Prostate gland (tissue), 2 donors: ENCODE measurements at regions not wholly inside any gene's neighbourhood (a gene's known extent, or its start where the extent isn't known, plus 50 kb on each side); places are given as distances from the start of the nearest gene placed in this dataset.

Experiments used
- DNase-seq: peaks from one replicate; pipeline ENCODE4 v3.0.0-alpha.2; 2019; ENCODE audit warnings: low spot score
- H3K27ac ChIP-seq, 2 donors: fragments of 200-600 bp; sonication (generic); 2 replicates each; pipeline ENCODE4 v1.5.1; 2017 to 2019
- H3K27me3 ChIP-seq: fragments of 200-600 bp; sonication (generic); replicated peaks from 2 replicates; pipeline ENCODE4 v1.5.1; 2019; ENCODE audit not compliant: insufficient read depth
- H3K36me3 ChIP-seq, 2 donors: fragments of 200-600 bp; sonication (generic); 1 replicate in 1 of 2; 2 replicates in 1 of 2; pipeline versions ENCODE4 v1.5.1 to v1.8.1; 2017 to 2019
- H3K4me1 ChIP-seq: fragments of 200-600 bp; sonication (generic); replicated peaks from 2 replicates; pipeline ENCODE4 v1.5.1; 2019
- H3K4me3 ChIP-seq, 2 donors: fragments of 200-600 bp; sonication (generic); 2 replicates each; pipeline ENCODE4 v1.5.1; 2017 to 2019
- H3K9me3 ChIP-seq: fragments of 200-600 bp; sonication (generic); 2 replicates; pipeline ENCODE4 v1.5.1; 2017
- POLR2A ChIP-seq: fragments of 450-650 bp; IDR thresholded peaks from one replicate; pipeline ENCODE4 v1.6.1; 2016; ENCODE audit warnings: antibody characterized with exemption, mild to moderate bottlenecking
- POLR2AphosphoS5 ChIP-seq: sonication (generic); formaldehyde crosslinking; IDR thresholded peaks from one replicate; pipeline ENCODE4 v1.6.1; 2017; ENCODE audit warnings: antibody characterized with exemption
- WGBS: methylation state at CpG from one replicate; pipeline ENCODE4 v1.1.5; 2018; 5-methylcytosine and 5-hydroxymethylcytosine counted together
- intact Hi-C: fragments of 100-400 bp; cut with DNase I; formaldehyde crosslinking; loops from one replicate; pipeline ENCODE4 v1.14.2; 2022
- TF ChIP-seq, protein P1 (sequence below), 4 experiments: fragments of 200-600 bp in 2 of 4; fragments of 450-650 bp in 2 of 4; sonication (generic) in 2 of 4; IDR thresholded peaks; 1 replicate in 3 of 4; 2 replicates in 1 of 4; pipeline ENCODE4 v1.5.1; 2016 to 2019; ENCODE audit warnings: antibody characterized with exemption in 4 of 4, mild to moderate bottlenecking in 2 of 4, moderate library complexity in 2 of 4

DNA sequence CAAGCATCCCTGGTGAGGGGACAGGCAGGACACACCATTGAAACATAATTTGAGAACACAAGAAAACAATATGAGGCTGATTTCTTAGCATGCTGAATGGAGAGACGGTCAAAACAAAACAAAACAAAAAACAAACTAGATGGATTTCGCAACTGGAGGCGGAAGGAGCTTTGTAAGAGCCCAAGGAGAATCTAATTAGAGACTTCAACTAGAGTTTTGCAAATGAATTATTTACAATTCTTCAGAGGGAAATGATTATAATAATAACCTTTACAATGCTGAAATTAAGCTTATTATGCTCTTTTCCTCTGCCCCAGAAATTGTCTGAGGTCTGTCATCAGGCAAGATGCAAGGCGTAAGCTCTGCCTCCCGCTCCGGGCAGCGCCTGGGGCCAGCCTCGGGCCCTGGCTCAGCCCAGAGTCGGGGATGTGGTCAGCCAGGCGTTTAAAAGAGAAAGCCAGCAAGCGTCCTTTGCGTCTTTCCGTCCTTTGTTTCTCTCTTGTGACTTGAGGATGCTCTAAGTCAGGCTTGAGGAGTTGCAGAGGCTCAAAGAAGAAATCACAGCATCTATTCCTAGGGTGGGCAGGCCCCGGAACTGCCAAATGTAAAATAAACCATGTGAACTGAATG lies 139.6 kb downstream of the TWIST2 start:
- intact Hi-C loops, result no loop called here
- H3K4me1 ChIP-seq, result peaks cover 3% of the 10 kb centered on the region
- H3K4me3 ChIP-seq, result no peak overlapping the region
- TF ChIP-seq POLR2AphosphoS5 (no peak), POLR2A (no peak)
- TF ChIP-seq, protein P1, sequence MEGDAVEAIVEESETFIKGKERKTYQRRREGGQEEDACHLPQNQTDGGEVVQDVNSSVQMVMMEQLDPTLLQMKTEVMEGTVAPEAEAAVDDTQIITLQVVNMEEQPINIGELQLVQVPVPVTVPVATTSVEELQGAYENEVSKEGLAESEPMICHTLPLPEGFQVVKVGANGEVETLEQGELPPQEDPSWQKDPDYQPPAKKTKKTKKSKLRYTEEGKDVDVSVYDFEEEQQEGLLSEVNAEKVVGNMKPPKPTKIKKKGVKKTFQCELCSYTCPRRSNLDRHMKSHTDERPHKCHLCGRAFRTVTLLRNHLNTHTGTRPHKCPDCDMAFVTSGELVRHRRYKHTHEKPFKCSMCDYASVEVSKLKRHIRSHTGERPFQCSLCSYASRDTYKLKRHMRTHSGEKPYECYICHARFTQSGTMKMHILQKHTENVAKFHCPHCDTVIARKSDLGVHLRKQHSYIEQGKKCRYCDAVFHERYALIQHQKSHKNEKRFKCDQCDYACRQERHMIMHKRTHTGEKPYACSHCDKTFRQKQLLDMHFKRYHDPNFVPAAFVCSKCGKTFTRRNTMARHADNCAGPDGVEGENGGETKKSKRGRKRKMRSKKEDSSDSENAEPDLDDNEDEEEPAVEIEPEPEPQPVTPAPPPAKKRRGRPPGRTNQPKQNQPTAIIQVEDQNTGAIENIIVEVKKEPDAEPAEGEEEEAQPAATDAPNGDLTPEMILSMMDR (IDR thresholded peaks at IDR 0.05), result no peak
- H3K9me3 ChIP-seq, result no peaks in the 10 kb centered on the region
- 92% methylated on average over 14 of the region's 14 CpGs for WGBS
- H3K27me3 ChIP-seq, result no peaks in the 10 kb centered on the region
- DNase-seq, result no peak
- no peaks in the 10 kb centered on the region for H3K36me3 ChIP-seq
- no peak overlapping the region for H3K27ac ChIP-seq

DNA sequence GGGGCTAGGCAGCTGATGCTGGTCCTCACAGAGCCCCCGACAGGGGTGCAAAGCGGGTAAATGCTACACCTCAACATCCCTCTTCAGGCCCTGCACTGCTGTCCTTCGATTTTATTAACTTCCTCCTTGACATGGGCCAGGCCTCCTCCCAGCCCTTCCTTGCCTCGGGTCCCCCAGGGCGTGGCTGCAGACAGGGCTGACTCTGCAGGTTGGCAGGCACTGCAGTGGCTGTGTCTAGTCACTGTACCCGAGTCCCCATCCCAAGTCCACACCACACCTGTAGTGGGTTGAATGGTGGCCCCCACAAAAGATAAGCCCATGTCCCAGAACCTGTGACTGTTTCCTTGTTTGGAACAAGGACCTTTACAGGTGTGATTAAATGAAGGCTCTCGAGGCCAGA lies 140.2 kb downstream of the TWIST2 start:
- intact Hi-C loops, result no loop called here
- TF ChIP-seq, protein P1 (IDR thresholded peaks at IDR 0.05), result no peak
- TF ChIP-seq POLR2A (no peak), POLR2AphosphoS5 (no peak)
- 77% methylated on average over 7 of the region's 7 CpGs for WGBS
- Histone ChIP-seq H3K9me3 (no peaks in the 10 kb centered on the region), H3K27me3 (no peaks in the 10 kb centered on the region), H3K36me3 (no peaks in the 10 kb centered on the region), H3K4me1 (peaks cover 3% of the 10 kb centered on the region), H3K27ac (no peak overlapping the region), H3K4me3 (no peak overlapping the region)
- DNase-seq, result no peak

DNA sequence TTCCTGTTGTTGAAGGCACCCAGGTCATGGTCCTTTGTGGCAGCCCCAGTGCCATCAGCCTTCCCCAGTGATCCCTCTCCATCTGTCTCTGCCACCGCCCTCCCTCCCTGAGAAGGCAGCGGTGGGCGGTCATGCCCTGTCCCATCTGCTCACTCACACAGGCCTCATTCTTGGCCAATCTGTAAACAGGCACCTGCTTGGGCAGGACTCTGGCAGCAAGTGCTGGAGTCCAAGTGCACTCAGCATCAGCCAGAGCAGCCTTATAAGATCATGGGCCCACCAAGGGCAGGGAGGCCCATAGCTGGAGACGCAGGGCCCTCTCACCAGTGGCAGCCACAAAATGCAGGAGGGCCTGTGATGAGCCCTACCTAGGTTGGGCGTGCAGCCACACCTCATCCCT lies 140.9 kb downstream of the TWIST2 start:
- WGBS, result 98% methylated on average over 5 of the region's 5 CpGs
- peaks cover 3% of the 10 kb centered on the region for H3K4me1 ChIP-seq
- H3K27me3 ChIP-seq, result no peaks in the 10 kb centered on the region
- no peaks in the 10 kb centered on the region for H3K9me3 ChIP-seq
- DNase-seq, result no peak
- no peak for TF ChIP-seq POLR2A
- no peak for TF ChIP-seq POLR2AphosphoS5
- TF ChIP-seq, protein P1 (IDR thresholded peaks at IDR 0.05), result no peak
- no peaks in the 10 kb centered on the region for H3K36me3 ChIP-seq
- no peak overlapping the region for H3K27ac ChIP-seq
- intact Hi-C loops, result no loop called here
- no peak overlapping the region for H3K4me3 ChIP-seq

DNA sequence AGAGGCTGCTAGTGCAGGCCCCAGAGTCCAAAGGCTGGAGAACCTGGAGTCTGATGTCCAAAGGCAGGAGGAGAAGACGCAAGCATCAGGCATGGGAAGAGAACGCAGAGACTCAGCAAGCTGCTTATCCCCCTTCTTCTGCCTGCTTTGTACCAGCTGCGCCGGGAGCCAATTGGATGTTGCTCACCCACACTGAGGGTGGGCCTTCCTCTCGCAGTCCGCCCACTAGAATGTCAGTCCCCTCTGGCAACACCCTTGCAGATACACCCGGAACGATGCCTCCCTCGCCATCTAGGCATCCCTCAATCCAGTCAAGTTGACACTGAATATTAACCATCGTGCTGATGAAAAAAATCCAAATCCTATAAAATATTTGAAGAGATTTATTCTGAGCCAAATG lies 141.6 kb downstream of the TWIST2 start:
- Histone ChIP-seq H3K4me1 (peaks cover 3% of the 10 kb centered on the region), H3K27ac (no peak overlapping the region), H3K4me3 (no peak overlapping the region), H3K9me3 (no peaks in the 10 kb centered on the region), H3K36me3 (no peaks in the 10 kb centered on the region), H3K27me3 (no peaks in the 10 kb centered on the region)
- TF ChIP-seq, protein P1 (IDR thresholded peaks at IDR 0.05), result no peak
- no peak for TF ChIP-seq POLR2AphosphoS5
- TF ChIP-seq POLR2A, result no peak
- 94% methylated on average over 10 of the region's 10 CpGs for WGBS
- intact Hi-C loops, result no loop called here
- DNase-seq, result no peak

DNA sequence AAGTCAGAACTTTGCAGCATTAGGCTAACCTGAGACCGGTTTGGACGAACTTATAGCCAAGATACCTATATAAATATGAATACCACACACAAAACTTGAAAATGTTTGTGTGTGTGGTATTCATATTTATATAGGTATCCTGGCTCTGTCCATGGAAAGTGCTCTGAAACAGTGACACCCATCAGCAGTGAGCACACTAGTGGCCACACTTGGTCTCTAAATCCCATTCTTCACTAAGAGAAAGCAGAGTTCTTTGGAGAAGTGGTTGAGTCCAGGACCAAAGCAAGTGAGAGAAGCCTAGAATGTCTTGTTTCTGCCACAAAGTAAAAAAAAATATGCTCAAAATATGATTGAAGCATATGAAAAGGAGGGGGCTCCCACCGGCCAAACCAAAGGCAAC lies 146.5 kb downstream of the TWIST2 start:
- intact Hi-C loops, result no loop called here
- Histone ChIP-seq H3K36me3 (no peaks in the 10 kb centered on the region), H3K9me3 (no peaks in the 10 kb centered on the region), H3K27ac (no peak overlapping the region), H3K4me1 (no peaks in the 10 kb centered on the region), H3K4me3 (no peak overlapping the region), H3K27me3 (no peaks in the 10 kb centered on the region)
- WGBS, result 96% methylated on average over 3 of the region's 3 CpGs
- TF ChIP-seq, protein P1 (IDR thresholded peaks at IDR 0.05), result no peak
- TF ChIP-seq POLR2AphosphoS5, result no peak
- TF ChIP-seq POLR2A, result no peak
- no peak for DNase-seq
